ENCODE measurements at regions not wholly inside any gene's neighbourhood (a gene's known extent, or its start where the extent isn't known, plus 50 kb on each side); places are given as distances from the start of the nearest gene placed in this dataset.

DNA sequence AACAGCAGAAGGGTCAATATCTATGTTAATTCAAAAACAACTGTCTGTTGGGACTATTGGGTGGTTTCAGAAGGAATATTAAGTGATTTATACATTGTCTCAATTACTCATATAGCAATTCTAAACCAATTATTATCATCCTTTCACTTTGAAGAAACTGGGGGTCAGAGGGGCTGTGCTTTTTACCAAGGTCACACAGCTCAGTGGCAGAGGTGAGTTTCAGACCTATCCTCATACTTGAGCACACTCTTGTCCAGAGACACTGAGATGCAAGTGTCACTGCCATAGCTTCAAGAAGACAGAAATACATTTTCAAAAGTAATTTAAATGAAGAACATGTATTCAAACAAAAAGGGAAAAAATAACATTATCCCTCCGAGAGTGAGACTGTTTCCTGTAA is 195.3 kb downstream of the ARL4A start:
- TF ChIP-seq, protein P1, sequence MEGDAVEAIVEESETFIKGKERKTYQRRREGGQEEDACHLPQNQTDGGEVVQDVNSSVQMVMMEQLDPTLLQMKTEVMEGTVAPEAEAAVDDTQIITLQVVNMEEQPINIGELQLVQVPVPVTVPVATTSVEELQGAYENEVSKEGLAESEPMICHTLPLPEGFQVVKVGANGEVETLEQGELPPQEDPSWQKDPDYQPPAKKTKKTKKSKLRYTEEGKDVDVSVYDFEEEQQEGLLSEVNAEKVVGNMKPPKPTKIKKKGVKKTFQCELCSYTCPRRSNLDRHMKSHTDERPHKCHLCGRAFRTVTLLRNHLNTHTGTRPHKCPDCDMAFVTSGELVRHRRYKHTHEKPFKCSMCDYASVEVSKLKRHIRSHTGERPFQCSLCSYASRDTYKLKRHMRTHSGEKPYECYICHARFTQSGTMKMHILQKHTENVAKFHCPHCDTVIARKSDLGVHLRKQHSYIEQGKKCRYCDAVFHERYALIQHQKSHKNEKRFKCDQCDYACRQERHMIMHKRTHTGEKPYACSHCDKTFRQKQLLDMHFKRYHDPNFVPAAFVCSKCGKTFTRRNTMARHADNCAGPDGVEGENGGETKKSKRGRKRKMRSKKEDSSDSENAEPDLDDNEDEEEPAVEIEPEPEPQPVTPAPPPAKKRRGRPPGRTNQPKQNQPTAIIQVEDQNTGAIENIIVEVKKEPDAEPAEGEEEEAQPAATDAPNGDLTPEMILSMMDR (IDR thresholded peaks at IDR 0.05; ENCODE audit: low read depth, low read length, poor library complexity, severe bottlenecking) = no peak
- TF ChIP-seq EZH2phosphoT487 (IDR thresholded peaks at IDR 0.05; ENCODE audit: borderline replicate concordance, low read length) = no peak

All from DOHH2 (cell line).